GM12878 (cell line): ENCODE measurements at regions not wholly inside any gene's neighbourhood (a gene's known extent, or its start where the extent isn't known, plus 50 kb on each side); places are given as distances from the start of the nearest gene placed in this dataset.

ENCODE experiments used
- ATAC-seq: fragments of 200-7000 bp; cut with Tn5 transposase; 3 replicates; pipeline ENCODE4 v1.9.1; 2020; ENCODE audit warnings: mild to moderate bottlenecking, moderate library complexity
- BruUV-seq: library from RNA; stranded (reverse); fragments of 400-500 nt; replicated peaks from 2 replicates; lab custom pipeline; 2021; lab: Mats Ljungman, UMichigan
- CTCF ChIA-PET: fragments of 300-600 bp; sonication (Branson Sonifier 250); formaldehyde crosslinking; extraction: SDS; loops from one replicate; lab custom pipeline; 2021; ENCODE audit warnings: inconsistent platforms; lab: Yijun Ruan, JAX
- POLR2A ChIA-PET: fragments of 350-600 bp; formaldehyde crosslinking; extraction: SDS; loops from one replicate; lab custom pipeline; 2021; ENCODE audit warnings: inconsistent platforms; lab: Charles Lee
- RAD21 ChIA-PET: fragments of 300-600 bp; sonication (Branson Sonifier 250); formaldehyde crosslinking; loops from one replicate; lab custom pipeline; 2023; ENCODE audit warnings: antibody characterized with exemption; ENCODE audit not compliant: unreplicated experiment; lab: Charles Lee
- SMC1A ChIA-PET: fragments of 300-600 bp; sonication (Branson Sonifier 250); formaldehyde crosslinking; loops from one replicate; lab custom pipeline; 2023; ENCODE audit not compliant: unreplicated experiment, uncharacterized antibody; lab: Charles Lee
- DNase-seq: peaks from one replicate; pipeline ENCODE4 v3.0.0-alpha.2; 2011; ENCODE audit warnings: low read depth, low spot score
- FAIRE-seq: peaks from 3 replicates; lab custom pipeline; 2011; peaks lifted over from hg19 to GRCh38; lab: Jason Lieb, UNC
- H2AFZ ChIP-seq: 2 replicates; pipeline ENCODE4 v1.6.0; 2011; ENCODE audit warnings: low read depth, low read length, control low read depth; ENCODE audit not compliant: control insufficient read depth
- H3K27ac ChIP-seq: 2 replicates; pipeline ENCODE4 v1.5.1; 2011; ENCODE audit warnings: control low read depth; ENCODE audit not compliant: control insufficient read depth, insufficient read depth
- H3K27me3 ChIP-seq, 2 experiments: replicated peaks in 1 of 2; 2 replicates each; pipeline versions ENCODE4 v1.6.0 to v1.6.1; 2011; ENCODE audit warnings: low read length in 1 of 2; ENCODE audit not compliant: control insufficient read depth in 2 of 2, insufficient read depth in 2 of 2
- H3K36me3 ChIP-seq, 2 experiments: 2 replicates each; pipeline ENCODE4 v1.5.1; 2011; ENCODE audit warnings: low read length in 1 of 2; ENCODE audit not compliant: control insufficient read depth in 2 of 2, insufficient read depth in 2 of 2
- H3K4me1 ChIP-seq: 2 replicates; pipeline ENCODE4 v1.6.1; 2011; ENCODE audit warnings: mild to moderate bottlenecking, low read length, moderate library complexity, mixed read lengths; ENCODE audit not compliant: control insufficient read depth, insufficient read depth
- H3K4me2 ChIP-seq: 2 replicates; pipeline ENCODE4 v1.6.0; 2011; ENCODE audit warnings: control low read depth; ENCODE audit not compliant: control insufficient read depth, insufficient read depth
- H3K4me3 ChIP-seq: fragments of 200-600 bp; sonication (generic); 2 replicates; pipeline ENCODE4 v1.5.1; 2016
- H3K79me2 ChIP-seq: 2 replicates; pipeline ENCODE4 v1.6.0; 2011; ENCODE audit warnings: low read length; ENCODE audit not compliant: control insufficient read depth, insufficient read depth
- H3K9ac ChIP-seq: 2 replicates; pipeline ENCODE4 v1.8.0; 2011; ENCODE audit warnings: low read length, control low read depth, mixed read lengths; ENCODE audit not compliant: control insufficient read depth, insufficient read depth
- H3K9me3 ChIP-seq: replicated peaks from 3 replicates; pipeline ENCODE4 v1.5.1; 2011; ENCODE audit warnings: mild to moderate bottlenecking, low read length; ENCODE audit not compliant: control insufficient read depth, insufficient read depth
- H4K20me1 ChIP-seq: 2 replicates; pipeline ENCODE4 v1.6.0; 2011; ENCODE audit not compliant: control insufficient read depth, insufficient read depth
- BCL11A ChIP-seq: IDR thresholded peaks from 2 replicates; pipeline ENCODE4 v1.6.1; 2011; ENCODE audit warnings: low read depth, low read length
- CHD4 ChIP-seq: fragments of 200-600 bp; sonication (generic); IDR thresholded peaks from 2 replicates; pipeline ENCODE4 v1.6.1; 2016; ENCODE audit warnings: mild to moderate bottlenecking
- FOS ChIP-seq: IDR thresholded peaks from 3 replicates; pipeline ENCODE4 v1.6.1; 2011; ENCODE audit warnings: borderline replicate concordance; ENCODE audit not compliant: insufficient read length; ENCODE audit errors: extremely low read depth
- KDM1A ChIP-seq: fragments of 200-600 bp; sonication (generic); IDR thresholded peaks from 2 replicates; pipeline ENCODE4 v1.6.1; 2016; ENCODE audit warnings: borderline replicate concordance
- NR2C1 ChIP-seq: fragments of 450-650 bp; IDR thresholded peaks from 2 replicates; pipeline ENCODE4 v1.6.1; 2017; ENCODE audit warnings: antibody characterized with exemption, mild to moderate bottlenecking, moderate library complexity
- NR2F1 ChIP-seq: fragments of 450-650 bp; conservative IDR thresholded peaks from 2 replicates; pipeline ENCODE4 v1.6.1; 2017; ENCODE audit warnings: mild to moderate bottlenecking
- RFX5 ChIP-seq: IDR thresholded peaks from 2 replicates; pipeline ENCODE4 v1.6.1; 2011; ENCODE audit warnings: low read depth, low read length, improper control_type of control experiment
- SREBF1 ChIP-seq: IDR thresholded peaks from 2 replicates; pipeline ENCODE4 v1.6.1; 2012; ENCODE audit warnings: mild to moderate bottlenecking, low read length
- SRF ChIP-seq, 2 experiments: IDR thresholded peaks; 2 replicates each; pipeline ENCODE4 v1.6.1; 2011; ENCODE audit warnings: low read depth in 2 of 2, low read length in 2 of 2, mild to moderate bottlenecking in 1 of 2, moderate library complexity in 1 of 2
- STAT3 ChIP-seq: IDR thresholded peaks from 2 replicates; pipeline ENCODE4 v1.6.1; 2011; ENCODE audit warnings: low read depth, low read length, improper control_type of control experiment
- WGBS: methylation state at CpG from one replicate; pipeline ENCODE4 v1.1.6; 2016; ENCODE audit warnings: low lambda C conversion rate; ENCODE audit not compliant: insufficient replicate concordance, insufficient coverage; ENCODE audit errors: missing lambda C conversion rate; 5-methylcytosine and 5-hydroxymethylcytosine counted together
- in situ Hi-C: fragments of 300-500 bp; cut with MboI; formaldehyde crosslinking; loops from 9 replicates; pipeline ENCODE4 v1.14.3; 2018; ENCODE audit warnings: mixed read lengths
- intact Hi-C: fragments of 100-400 bp; cut with micrococcal nuclease; formaldehyde crosslinking; loops from one replicate; pipeline ENCODE4 v1.14.2; 2022; ENCODE audit not compliant: unreplicated experiment
- TF ChIP-seq, protein P1 (sequence below): IDR thresholded peaks from 2 replicates; pipeline ENCODE4 v1.6.1; 2011; ENCODE audit warnings: mild to moderate bottlenecking, low read depth, low read length, moderate library complexity; ENCODE audit not compliant: insufficient replicate concordance
- TF ChIP-seq, protein P2 (sequence below): IDR thresholded peaks from 2 replicates; pipeline ENCODE4 v1.6.1; 2012; ENCODE audit warnings: mild to moderate bottlenecking, low read depth, low read length
- TF ChIP-seq, protein P3 (sequence below): fragments of 450-650 bp; IDR thresholded peaks from 2 replicates; pipeline ENCODE4 v1.6.1; 2017; ENCODE audit warnings: borderline replicate concordance

DNA sequence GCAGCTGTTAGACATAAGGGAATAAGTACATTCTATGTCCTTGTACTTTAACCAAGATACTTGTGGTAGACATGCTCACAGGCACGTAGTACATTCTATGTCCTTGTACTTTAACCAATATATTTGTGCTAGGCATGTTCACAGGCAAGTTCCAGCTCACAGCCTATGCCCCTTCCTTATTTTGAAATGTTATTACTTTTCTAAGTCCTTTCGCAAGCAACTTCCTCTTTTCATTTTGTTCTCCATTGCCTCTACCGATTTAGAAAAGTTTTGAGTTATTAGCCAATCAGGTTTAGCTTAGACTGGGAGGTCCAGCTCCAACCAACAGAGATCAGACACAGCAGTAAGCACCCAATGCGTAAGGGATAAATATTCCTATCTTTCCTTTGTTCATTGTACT lies 60.1 kb upstream of the NUDT7 start:
- H3K27me3 ChIP-seq = no peaks in the 10 kb centered on the region
- FAIRE-seq (no peak), ATAC-seq (no peak), DNase-seq (no peak)
- POLR2A ChIA-PET = no interaction called here
- H3K27ac ChIP-seq = no peak overlapping the region
- H3K79me2 ChIP-seq = no peaks in the 10 kb centered on the region
- in situ Hi-C loops = no loop called here
- H3K9ac ChIP-seq = no peak overlapping the region
- H3K9me3 ChIP-seq = no peaks in the 10 kb centered on the region; the same call in 2 of the 3 replicates
- intact Hi-C loops = no loop called here
- SMC1A ChIA-PET = no interaction called here
- no TSS peak for BruUV-seq
- no peak overlapping the region for H3K4me2 ChIP-seq
- TF ChIP-seq CHD4 (no peak), NR2C1 (no peak)
- no peak overlapping the region for H2AFZ ChIP-seq
- H3K4me1 ChIP-seq = no peaks in the 10 kb centered on the region
- H3K36me3 ChIP-seq = no peaks in the 10 kb centered on the region
- H4K20me1 ChIP-seq = no peaks in the 10 kb centered on the region
- CTCF ChIA-PET = interaction anchor here (1.1 kb wide), 1 partner anchor 9 kb away, joined by 3 read pairs; no protein-coding TSS in a partner anchor
- 50% methylated on average over 4 of the region's 4 CpGs for WGBS
- no peak overlapping the region for H3K4me3 ChIP-seq
- RAD21 ChIA-PET = no interaction called here

DNA sequence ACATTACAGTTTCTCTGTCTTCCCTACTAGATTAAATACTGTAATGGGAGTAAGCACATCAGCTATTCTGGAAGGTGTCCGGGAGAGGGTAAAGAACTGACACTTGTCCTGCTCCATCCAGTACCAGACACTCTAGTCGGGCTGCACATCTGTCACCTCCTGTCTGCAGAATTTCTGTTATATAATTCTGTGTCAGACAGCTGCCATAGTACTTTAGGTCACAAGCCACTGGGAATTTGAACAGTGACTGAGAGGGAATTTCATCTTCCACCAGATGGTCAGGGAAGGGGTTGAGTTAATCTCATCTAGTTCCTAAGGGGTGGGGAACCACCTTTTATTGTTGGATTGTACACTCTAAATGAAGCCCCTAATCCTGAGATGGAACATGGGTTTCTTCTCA lies 58.6 kb upstream of the NUDT7 start:
- Histone ChIP-seq H3K4me2 (no peak overlapping the region), H3K36me3 (no peaks in the 10 kb centered on the region), H3K79me2 (no peaks in the 10 kb centered on the region), H2AFZ (no peak overlapping the region), H3K4me3 (no peak overlapping the region), H3K9ac (no peak overlapping the region), H3K9me3 (no peaks in the 10 kb centered on the region; the same call in 2 of the 3 replicates), H3K27ac (no peak overlapping the region), H3K4me1 (no peaks in the 10 kb centered on the region), H3K27me3 (no peaks in the 10 kb centered on the region), H4K20me1 (no peaks in the 10 kb centered on the region)
- CTCF ChIA-PET = interaction anchor here (0.6 kb wide), 1 partner anchor 815 kb away, joined by 5 read pairs; no protein-coding TSS in a partner anchor
- RAD21 ChIA-PET = no interaction called here
- DNase-seq (no peak), FAIRE-seq (no peak), ATAC-seq (no peak)
- no TSS peak for BruUV-seq
- POLR2A ChIA-PET = no interaction called here
- WGBS = 44% methylated on average over 2 of the region's 2 CpGs
- intact Hi-C loops (no loop called here), in situ Hi-C loops (no loop called here)
- SMC1A ChIA-PET = no interaction called here
- TF ChIP-seq SREBF1 (no peak), NR2F1 (no peak), FOS (no peak), RFX5 (no peak), SRF (IDR thresholded peaks at IDR 0.05; ENCODE audit: low read depth in 2 of 2, low read length in 2 of 2) (no peak), STAT3 (no peak), KDM1A (no peak), BCL11A (no peak)
- TF ChIP-seq, protein P1, sequence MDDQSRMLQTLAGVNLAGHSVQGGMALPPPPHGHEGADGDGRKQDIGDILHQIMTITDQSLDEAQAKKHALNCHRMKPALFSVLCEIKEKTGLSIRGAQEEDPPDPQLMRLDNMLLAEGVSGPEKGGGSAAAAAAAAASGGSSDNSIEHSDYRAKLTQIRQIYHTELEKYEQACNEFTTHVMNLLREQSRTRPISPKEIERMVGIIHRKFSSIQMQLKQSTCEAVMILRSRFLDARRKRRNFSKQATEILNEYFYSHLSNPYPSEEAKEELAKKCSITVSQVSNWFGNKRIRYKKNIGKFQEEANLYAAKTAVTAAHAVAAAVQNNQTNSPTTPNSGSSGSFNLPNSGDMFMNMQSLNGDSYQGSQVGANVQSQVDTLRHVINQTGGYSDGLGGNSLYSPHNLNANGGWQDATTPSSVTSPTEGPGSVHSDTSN = no peak
- TF ChIP-seq, protein P2, sequence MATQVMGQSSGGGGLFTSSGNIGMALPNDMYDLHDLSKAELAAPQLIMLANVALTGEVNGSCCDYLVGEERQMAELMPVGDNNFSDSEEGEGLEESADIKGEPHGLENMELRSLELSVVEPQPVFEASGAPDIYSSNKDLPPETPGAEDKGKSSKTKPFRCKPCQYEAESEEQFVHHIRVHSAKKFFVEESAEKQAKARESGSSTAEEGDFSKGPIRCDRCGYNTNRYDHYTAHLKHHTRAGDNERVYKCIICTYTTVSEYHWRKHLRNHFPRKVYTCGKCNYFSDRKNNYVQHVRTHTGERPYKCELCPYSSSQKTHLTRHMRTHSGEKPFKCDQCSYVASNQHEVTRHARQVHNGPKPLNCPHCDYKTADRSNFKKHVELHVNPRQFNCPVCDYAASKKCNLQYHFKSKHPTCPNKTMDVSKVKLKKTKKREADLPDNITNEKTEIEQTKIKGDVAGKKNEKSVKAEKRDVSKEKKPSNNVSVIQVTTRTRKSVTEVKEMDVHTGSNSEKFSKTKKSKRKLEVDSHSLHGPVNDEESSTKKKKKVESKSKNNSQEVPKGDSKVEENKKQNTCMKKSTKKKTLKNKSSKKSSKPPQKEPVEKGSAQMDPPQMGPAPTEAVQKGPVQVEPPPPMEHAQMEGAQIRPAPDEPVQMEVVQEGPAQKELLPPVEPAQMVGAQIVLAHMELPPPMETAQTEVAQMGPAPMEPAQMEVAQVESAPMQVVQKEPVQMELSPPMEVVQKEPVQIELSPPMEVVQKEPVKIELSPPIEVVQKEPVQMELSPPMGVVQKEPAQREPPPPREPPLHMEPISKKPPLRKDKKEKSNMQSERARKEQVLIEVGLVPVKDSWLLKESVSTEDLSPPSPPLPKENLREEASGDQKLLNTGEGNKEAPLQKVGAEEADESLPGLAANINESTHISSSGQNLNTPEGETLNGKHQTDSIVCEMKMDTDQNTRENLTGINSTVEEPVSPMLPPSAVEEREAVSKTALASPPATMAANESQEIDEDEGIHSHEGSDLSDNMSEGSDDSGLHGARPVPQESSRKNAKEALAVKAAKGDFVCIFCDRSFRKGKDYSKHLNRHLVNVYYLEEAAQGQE = no peak
- TF ChIP-seq, protein P3, sequence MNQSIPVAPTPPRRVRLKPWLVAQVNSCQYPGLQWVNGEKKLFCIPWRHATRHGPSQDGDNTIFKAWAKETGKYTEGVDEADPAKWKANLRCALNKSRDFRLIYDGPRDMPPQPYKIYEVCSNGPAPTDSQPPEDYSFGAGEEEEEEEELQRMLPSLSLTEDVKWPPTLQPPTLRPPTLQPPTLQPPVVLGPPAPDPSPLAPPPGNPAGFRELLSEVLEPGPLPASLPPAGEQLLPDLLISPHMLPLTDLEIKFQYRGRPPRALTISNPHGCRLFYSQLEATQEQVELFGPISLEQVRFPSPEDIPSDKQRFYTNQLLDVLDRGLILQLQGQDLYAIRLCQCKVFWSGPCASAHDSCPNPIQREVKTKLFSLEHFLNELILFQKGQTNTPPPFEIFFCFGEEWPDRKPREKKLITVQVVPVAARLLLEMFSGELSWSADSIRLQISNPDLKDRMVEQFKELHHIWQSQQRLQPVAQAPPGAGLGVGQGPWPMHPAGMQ = no peak
